GM21390 (cell line): ENCODE measurements at regions not wholly inside any gene's neighbourhood (a gene's known extent, or its start where the extent isn't known, plus 50 kb on each side); places are given as distances from the start of the nearest gene placed in this dataset.
"Not testable (repeated sequence)": the region's sequence is repeated elsewhere in the genome, so short reads cannot be mapped to it uniquely, and the experiment has no call there.

Experiments used
- ATAC-seq: cut with Tn5 transposase; IDR thresholded peaks from one replicate; pipeline ENCODE4 v1.9.1; 2021; ENCODE audit not compliant: unreplicated experiment

DNA sequence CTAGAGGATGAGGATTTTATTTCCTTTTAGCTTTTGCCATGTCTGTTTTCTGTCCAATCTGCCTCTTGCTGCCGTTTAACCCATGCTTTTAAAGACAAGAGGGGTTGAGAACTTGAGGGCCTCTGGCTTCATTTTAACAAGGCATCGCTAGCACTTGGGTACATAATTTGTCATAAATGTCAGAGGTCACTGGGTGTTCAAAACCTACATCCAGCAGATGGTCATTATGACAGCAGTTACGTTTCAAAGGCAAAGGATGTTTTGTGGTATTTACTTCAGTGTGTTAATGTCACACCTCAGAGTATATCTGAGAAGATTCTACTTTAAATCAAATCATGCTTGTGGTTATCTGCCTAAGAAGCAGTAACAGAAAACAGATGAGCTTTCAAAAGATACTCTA lies 918.3 kb downstream of the NR2F1-AS1 start:
- no peak for ATAC-seq

DNA sequence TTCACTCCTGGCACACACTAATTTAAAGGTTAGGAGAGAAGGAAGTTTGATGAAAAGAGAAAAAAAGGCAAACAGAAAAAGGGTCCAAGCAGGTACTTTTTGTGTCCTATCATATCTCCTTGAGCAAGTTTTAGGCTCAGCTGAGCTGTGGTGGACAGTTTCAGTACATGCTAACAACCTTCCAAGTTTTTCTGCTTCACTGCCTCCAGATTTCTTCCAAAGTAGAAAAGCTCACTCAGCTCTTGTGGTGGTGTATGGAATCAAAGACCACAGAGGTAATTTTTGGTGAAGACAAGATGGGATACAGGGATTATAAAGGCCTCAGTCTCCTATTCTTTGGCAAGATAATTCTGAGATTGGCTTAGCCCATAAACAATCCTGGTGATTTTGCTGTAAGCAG lies 921.8 kb downstream of the NR2F1-AS1 start:
- no peak for ATAC-seq

DNA sequence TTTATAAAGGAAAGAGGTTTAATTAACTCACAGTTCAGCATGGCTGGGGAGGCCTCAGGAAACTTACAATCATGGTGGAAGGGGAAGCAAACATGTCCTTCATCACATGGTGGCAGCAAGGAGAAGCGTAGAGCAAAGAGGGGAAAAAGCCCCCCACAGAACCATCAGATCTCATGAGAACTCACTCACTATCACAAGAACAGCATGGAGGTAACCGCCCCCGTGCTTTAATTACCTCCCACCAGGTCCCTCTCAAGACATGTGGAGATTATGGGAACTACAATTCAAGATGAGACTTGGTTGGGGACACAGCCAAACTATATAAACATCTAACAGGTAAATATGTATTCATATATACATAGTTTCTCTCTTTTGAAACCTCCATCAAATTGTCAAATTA lies 926.4 kb downstream of the NR2F1-AS1 start:
- not testable (repeated sequence) for ATAC-seq

DNA sequence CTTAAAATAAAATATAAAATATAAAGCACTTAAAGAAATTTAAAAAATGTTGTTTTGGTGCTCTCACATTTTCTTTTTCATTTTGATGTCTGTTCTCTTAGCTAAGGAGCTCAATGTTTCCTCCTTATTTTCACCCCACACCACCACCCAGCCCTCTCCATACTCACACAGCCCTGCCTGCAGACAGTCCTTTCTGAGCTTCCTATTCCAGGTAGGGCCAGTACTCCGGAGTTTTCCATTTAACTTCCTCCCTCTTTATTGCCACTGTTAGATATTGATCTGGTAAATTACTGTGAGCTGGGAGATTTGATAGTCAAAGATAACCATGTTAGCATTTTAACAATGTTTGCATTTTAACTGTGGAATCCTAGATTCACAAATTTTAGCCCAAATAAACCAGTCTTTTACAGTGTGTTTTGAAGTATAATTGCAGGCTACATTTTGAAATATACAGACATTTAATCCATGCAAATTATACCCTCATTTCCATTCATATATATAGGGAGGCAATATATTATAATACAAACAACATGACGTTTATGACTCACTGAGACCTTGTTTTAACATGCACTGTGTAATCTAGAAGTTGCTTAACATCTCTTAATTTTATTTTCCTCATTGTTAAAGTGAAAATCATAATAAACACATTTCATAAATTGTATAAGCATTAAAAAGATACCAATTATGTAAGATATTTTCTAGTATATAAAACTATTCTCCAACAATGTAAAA lies 927.1 kb downstream of the NR2F1-AS1 start:
- no peak for ATAC-seq

DNA sequence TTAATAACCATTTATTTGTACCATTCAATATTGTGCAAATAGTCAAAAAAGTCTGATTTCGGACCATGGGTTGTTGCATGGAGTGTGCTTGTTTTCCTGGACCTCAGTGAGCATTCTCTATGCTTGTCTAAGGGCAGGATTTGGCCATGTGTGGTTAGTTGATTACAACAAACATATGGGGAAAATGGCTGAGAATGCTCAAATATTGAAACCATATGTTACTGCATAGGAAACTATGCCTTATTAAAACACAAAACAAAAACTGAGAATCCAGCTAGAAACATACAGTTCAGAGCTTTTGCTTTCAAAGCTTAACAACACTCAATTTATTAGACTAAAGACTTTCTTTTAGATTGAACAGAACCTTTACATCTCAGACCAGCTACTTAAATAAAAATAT lies 928.3 kb downstream of the NR2F1-AS1 start:
- ATAC-seq: no peak

DNA sequence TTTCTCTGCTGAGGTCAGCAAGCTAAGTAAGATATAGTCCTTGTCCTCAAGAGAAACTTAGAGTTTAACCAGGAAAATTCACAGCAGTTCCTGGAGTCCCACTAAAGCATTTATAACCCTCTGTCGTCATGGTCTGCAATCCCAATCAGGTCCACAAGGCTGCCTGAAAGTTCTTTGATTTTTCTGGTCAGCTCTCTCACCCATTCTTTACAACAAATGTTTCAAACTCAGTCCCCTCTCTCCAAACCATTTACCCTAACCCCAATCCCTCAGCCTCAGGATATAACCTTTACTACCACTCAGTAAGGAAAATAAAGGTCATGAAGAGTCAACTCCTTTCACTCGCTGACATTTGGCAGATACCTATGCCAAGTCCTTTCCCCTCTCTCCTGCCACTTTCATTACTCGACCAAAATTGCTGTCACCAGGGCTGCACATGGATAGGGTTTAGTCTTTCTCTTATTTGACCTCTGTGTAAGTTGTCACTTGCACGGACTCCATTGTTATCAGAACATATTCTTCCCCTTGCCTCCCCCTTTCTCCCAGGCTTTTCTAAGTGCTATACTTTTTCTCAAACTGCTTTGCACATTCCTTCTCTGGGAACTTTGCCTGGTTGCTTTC lies 936.6 kb downstream of the NR2F1-AS1 start:
- no peak for ATAC-seq

DNA sequence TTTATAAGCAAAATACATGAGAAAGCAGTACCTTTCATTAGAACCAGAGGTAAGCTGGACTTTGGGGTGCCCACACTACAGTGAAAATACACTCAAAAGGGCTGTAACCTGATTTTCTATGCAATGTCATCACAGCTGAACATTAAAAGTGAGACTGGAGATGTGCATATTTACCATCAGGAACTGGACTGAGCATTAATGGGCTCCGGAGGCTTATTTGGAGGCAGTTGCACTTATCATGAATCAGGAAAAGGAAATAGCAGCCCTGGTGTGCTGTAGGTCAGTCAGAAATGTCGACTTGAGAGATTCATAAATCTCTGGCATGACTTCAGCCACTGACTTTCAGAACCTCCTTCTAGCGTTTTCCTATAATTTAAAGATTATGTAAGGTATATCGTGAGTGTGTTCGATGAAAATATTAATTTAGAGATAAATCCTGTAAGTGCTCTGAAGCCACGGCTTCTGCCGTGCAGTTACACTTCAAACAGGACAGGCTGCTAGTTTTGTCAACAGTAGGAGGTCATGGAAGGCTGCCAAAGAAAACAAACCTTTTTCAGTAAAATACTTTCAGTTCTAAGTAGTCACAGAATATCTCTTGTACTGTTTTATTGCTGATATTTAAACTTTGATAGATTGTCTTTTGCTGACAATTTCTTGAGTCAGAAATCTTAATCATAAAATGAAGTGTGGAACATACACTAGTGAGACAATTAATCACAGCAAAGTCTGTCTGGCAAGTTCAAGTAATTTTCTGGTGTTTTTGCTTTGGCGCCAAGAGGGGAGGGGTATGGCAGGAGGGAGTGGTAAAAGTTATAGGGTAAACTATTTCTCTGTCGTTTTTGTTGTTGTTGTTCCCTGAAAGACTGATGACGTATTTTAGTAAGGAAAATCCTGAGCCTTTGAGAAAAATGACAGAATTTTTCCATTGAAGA lies 939.7 kb downstream of the NR2F1-AS1 start:
- no peak for ATAC-seq

DNA sequence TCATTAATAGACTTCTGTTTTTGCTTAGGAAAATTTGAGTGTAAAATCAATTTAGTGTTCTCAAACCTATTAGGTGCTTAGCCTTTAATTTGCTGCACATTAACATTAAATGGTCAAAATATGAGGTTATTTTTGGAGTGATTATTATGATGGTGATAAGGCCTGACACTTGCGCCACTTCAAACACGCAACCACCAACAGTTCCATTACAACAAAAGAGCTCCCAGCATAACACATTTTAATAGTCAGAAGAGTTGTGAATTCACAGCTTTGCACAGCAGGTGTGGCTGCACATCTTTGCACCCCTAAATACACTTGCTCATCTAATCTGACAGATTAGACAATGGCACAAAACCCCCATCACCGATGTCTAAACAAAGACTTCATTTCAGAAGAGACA lies 940.7 kb downstream of the NR2F1-AS1 start:
- no peak for ATAC-seq

DNA sequence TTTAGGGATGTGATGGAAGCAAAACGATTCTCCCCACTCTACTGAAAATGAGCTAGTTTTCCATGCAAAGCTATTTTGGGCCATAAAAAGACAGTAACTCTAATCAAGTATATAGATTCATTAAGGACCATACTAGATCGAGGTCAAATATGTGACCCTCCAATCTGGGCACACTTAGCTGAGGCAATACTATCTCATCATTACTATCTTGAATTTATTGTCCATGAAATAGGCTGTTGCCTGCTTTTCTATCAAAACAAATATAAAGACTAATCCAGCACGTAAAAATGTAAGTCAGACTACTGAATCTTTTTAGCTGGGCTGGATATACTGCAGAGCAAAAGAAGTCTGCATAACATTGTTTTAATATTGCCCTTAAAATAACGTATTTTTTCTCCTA lies 943.1 kb downstream of the NR2F1-AS1 start:
- ATAC-seq: no peak

DNA sequence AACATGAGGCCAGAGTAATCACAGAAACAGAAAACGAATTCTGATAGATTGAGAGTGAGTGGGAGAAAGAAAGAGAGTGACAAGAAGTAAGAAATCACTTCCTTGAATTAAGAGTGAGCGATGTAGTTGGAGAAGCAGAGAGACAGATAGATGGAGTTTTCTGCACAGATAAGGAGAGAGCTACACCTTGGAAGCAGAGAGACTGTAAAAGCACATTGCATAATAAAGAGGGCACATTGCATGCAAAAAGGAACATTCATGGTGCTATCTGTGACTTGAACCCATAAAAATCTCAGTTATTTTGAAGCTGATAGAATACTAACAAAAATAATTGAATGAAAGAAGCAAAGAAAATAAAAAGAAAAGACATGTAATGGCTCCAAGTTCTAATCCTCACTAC lies 943.8 kb downstream of the NR2F1-AS1 start:
- ATAC-seq: no peak

DNA sequence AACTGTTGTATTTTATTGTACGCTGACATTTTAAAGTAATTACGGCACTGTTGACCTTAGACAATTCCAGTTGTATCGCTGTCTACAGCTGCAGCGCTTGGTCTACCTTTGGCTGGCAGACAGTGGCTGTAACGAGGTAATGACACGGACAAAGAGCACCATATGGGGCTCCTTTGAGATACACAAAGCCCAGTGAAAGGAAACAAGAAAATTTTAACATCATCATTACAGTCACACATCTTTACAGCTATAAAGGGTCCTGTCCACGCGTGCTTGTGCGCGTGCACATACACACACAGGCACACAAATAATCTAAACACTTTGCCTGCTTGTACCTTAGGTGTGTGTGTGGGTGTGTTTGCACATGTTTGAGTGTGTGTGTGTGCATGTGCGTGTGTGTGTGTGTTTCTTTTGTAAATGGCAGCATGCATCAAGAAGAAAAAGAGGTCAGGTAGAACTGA lies 946.0 kb downstream of the NR2F1-AS1 start:
- ATAC-seq: no peak

DNA sequence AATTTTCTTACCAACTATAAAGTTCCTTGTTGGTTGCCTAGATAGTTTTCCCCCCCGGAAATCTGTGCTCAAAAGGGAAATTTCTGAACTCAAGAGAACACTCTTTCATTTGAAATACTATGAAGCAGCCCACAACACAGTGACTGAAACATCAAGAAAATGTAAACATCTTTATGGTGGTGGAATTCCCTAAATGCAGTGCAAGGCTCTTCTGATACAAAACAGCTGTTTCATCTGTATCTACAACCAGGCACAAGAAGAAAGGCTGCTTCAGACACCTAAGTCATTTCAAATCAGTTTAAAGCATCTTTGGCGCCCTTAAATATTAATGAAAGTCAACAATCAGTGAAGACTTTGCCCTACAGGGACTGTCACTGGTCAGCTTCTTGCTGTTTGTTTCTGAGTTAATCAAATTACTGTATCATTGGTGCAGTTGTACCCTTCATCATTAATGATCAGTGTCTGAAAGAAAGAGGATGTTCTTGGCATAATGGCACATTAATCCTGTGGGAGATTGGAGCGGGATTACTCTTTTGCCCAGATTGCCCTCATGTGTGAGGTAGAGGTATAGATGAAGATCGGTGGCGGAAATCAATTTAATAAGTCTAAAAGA lies 947.0 kb downstream of the NR2F1-AS1 start:
- ATAC-seq: no peak

DNA sequence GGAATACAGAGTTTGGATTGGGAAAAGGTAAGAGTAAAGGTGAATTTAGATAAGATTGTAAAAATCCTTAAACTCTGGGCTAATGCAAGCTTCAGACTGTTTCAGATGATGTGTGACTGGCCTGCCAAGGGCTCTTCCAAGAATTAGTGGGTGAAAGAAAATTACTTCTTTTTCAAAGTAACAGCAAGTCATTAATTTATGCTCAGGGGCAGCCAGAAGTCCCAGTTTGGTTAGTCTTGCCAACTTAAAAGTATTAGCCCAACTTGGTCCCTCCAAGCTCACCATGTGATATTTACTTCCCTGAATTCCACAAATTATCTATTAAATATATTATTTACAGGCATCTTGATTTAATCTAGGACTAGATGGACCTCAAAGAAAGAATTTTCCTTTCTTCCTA lies 947.8 kb downstream of the NR2F1-AS1 start:
- no peak for ATAC-seq

DNA sequence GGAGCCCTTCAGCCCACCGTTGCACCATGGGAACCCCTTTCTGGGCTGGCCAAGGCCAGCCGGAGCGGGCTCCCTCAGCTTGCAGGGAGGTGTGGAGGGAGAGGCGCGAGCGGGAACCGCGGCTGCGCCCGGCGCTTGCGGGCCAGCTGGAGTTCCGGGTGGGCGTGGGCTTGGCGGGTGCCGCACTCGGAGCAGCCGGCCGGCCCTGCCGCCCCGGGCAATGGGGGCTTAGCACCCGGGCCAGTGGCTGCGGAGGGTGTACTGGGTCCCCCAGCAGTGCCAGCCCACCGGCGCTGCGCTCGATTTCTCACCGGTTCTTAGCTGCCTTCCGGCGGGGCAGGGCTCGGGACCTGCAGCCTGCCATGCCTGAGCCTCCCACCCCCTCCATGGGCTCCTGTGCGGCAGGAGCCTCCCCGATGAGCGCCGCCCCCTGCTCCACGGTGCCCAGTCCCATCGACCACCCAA lies 949.8 kb downstream of the NR2F1-AS1 start:
- ATAC-seq: not testable (repeated sequence)

DNA sequence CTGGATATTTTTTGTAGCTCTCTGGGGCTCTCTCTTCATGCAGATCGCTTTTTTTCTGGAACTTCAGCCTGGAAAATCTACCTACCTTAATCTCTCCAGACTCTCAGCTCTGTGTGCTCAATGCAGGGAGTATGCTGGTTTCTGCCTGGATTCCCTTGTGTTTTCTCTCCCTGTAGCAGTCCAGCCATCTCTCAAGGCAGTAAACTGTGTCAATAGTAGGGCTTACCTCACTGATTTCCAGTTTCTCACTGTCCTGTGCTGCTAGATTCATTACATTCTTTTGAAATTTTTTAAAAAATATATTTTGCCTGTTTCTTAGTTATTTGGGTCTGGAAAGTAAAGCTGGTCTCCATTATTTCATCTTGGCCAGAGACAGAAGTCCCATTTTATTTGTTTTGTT lies 951.4 kb downstream of the NR2F1-AS1 start:
- no peak for ATAC-seq

DNA sequence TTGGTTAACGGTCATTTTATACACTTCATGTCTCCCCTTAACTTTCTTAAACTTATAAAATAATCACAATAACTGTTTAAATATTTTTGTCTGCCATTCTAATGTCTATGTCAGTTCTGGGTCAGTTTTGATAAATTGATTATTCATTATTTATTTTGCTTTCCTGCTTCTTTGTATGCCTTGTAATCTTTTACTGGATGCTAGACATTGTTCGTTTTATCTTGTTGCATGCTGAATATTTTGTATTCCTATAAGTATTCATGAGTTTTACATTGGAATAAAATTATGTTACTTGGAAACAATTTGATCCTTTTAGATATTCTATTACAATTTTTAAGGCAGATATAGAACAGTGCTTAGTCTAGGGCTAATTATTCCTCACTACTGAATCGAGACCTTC lies 952.0 kb downstream of the NR2F1-AS1 start:
- ATAC-seq: no peak

DNA sequence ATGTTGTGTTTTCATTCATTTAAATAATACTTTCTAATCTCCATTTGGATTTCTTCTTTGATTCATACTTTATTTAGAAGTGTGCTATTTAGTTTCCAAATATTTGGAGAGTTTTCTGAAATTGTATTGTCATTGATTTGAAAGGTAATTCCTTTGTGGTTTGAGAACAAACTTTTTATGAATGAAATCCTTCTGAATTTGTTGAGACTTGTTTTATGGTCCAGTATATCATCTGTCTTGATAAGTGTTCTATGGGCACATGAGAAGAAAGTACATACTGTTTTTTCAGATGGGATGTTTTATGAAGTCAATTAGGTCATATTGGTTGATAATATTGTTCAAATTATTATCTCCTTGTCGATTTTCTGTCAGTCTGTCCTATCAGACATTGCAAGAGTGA lies 953.8 kb downstream of the NR2F1-AS1 start:
- no peak for ATAC-seq

DNA sequence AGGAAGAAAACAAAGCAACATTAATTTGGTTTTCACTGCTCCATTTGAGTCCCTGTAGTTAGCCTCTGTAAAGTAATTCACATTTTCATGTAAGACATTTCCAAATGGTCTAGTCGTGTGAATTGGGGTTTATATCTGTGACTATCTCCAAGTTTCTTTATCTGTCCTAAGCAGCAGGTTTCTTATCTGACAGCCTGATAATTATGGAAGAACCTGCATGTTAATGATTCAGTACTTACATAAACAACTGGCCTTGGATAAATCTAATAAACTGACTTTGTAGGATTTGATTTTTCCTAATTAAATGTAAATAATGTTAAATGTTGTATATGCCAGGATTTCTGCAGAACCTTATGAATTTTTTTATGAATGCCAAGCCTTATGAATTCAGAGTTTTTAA lies 964.9 kb downstream of the NR2F1-AS1 start:
- no peak for ATAC-seq

DNA sequence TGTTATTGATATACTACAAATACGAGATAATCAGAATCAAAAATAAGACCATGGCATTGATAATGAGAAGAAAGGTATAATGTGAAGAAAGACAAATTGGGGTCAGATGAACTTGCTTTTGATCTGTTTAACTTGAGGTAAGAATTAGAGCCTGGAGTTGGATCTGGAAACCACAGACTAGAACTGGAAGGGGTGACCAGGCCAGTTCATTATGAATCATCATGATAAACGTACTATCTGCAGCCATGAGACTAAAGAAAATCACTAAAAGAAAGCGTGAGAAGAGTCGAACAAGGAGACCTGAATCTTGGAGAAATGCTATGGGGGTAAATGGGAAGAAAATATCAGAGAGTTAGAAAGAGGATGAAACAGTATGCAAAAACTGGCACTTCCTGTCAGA lies 967.5 kb downstream of the NR2F1-AS1 start:
- ATAC-seq: no peak

DNA sequence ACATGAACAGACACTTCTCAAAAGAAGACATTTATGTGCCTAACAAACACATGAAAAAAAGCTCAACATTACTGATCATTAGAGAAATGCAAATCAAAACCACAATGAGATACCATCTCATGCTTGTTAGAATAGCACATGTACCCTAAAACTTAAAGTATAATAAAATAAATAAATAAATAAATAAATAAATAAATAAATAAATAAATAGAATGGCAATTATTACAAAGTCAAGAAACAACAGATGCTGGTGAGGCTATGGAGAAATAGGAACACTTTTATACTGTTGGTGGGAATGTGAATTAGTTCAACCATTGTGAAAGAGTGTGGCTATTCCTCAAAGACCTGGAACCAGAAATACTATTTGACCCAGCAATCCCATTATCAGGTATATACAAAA lies 970.6 kb downstream of the NR2F1-AS1 start:
- not testable (repeated sequence) for ATAC-seq

DNA sequence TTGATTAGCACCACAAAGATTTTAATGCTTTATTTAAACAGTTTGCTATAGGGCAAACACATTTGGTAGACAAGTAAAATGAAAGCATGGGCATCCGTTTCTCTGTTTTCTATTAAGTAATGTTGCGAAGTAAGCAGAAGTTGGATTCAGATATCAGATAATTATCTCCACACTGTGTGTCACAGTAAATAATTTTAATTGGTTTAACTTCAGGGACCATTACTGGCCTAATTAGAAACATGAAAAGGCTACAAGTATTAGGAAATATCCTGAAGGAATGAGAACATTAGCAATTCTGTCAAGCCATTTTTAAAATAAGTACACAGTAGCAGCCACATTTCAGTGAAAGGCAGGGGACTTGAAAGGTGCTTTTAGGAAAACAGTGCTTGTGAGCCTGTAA lies 975.4 kb downstream of the NR2F1-AS1 start:
- no peak for ATAC-seq
